Dedifferentiated amniotic fluid mesenchymal stem cell (primary cell): ENCODE measurements at regions not wholly inside any gene's neighbourhood (a gene's known extent, or its start where the extent isn't known, plus 50 kb on each side); places are given as distances from the start of the nearest gene placed in this dataset.

Experiments
- DNase-seq: peaks from one replicate; pipeline ENCODE4 v3.0.0-alpha.2; 2016; ENCODE audit errors: extremely low spot score

DNA sequence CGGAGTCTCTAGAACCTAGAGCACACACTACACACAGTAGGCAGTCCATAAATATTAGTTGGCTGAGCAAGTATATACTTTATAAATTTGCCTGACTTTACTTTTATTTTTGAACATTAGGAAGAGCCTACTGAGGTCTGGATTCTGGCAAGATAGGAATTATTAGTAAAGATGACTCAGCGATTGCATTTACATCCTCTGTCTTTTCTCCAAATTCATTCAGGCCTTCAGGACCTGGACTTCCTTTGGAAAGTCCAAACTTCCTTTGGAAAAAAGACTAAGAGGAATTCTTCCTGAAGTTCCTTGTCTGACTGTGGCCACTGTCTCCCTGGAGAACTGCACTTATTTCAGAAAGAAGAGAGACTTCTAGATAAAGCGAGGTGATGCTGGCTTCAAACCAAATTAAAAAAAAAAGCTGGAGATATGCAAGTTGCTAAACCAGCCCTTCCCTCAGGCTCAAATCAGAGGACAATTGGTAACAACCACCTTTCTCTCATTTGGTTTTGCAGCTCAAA lies 251.3 kb downstream of the GAS1 start:
- DNase-seq: no peak

DNA sequence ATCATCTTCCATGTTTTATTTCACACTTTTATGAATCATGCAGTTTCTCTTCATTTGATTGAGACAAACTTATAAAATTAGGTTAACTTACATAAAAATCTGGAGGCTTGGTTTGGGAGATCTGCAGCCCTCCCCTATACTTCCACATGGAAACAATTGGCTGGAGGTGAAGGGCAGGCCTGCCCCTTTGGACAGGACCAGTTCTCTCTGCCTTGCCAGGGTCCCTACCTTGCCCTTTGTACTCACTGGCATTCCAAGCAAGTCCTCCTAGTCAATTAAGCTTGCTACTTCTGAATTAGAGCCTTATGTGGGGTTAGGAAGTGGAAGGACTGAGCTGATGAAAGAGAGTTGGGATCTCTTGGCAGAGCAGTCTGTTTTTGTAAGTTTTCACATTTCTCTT lies 257.3 kb downstream of the GAS1 start:
- DNase-seq: no peak

DNA sequence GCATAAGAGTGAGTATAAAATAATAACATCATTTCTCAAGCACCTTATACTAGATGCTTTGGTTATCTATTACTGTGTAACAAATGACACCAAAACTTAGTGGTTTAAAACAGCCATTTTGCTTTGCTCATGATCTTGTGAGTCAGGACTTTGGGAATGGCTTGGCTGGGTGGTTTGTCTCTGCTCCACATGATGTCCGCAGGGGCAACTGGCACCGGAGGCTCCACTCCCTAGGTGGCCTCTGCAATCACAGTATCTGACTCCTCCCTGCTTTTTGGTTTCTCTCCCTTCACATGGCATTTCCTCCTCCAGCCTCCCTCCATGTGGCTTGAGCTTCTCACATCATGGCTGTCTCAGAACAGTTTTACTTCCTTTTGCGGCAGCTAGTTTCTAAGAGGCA lies 259.5 kb downstream of the GAS1 start:
- DNase-seq: no peak

DNA sequence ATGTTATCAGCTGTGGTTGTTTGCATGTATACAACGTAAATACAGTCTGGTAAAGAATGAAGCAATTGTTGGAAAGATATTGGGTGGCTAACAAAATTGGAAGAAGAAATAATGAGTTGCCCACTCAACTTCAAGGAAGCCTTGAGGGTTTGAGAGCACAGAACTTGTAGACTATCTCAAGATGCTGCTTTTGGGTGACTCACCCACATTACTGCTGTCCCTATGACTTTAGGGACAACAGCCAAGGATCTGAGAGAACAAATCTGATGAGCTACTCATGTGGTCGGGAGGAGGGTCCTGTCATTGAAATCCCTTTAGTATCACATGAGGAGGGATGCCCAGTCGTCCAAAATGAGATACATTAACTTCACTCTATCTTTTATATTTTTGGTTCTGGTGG lies 261.8 kb downstream of the GAS1 start:
- no peak for DNase-seq

DNA sequence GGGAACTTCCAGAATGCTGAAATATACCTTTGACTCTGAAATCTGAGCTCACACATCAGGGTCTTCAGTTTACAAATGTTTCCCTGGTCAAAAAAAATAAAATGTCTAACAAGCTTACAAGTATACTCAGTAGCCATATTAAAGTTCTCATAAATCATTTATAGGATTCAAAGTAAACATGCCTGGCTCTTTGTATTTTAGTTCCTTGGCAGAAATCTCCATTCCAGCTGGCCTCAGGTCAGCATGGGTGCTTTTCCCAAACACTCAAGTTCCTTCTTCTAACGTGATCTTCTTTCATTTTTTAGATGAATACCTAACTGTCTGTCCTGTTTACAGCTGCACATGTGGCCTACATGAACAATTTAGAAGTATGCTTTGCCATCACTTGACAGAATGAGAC lies 263.2 kb downstream of the GAS1 start:
- no peak for DNase-seq

DNA sequence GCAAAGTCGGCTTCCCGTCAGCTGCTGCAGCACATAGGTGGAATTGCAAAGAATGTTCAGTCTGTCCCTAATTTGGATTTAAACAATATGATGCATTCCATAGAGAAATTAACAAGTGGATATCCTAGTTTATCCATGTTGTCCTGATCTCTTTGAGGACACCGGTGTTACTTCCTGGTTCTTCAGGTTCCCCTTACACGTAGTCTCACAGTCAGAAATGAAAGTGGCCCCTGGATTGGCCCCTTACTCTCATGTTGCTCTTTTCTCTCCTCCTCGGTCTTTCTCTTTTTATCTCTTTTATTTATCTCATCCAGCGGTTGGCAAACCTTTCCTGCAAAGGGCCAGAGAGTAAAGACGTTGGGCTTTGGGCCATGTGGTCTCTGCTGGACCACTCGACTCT lies 265.1 kb downstream of the GAS1 start:
- DNase-seq: no peak

DNA sequence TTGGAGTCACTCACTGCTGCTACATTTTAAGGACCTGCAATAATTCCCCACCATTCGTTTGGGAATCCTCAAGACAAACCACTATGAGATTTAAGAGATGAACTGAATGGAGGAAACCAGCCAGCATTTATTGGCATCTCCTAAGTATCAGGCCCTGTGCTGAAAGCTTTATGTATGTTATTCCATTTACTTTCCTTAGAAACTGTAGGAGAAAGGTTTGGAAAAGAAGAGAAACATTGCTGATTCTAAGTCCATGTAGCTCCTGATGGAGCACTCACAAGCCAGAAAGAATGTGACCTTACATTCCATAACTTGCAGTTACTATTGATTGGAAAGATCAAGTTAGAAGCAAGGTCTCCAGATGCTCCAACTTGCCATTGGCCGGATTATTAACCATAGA lies 267.4 kb downstream of the GAS1 start:
- DNase-seq: no peak

DNA sequence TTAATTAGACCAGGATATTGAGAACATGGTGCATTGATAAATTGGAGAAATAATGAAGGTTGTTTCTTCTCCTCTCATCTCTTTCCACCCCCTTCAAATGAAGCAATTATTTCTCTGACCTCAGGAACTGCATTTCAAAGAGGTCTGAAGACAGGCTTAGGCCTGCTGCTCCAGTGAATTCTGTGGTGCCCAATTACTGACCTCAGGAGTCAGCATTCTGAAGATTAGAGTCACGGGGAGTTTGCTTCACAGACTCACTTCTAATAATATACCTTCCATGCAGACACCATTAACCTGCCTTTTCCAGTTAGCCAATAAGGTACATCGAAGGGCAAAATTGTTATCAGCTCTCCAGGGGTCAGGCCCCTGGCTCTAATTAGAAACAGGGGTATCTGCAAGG lies 270.9 kb downstream of the GAS1 start:
- no peak for DNase-seq

DNA sequence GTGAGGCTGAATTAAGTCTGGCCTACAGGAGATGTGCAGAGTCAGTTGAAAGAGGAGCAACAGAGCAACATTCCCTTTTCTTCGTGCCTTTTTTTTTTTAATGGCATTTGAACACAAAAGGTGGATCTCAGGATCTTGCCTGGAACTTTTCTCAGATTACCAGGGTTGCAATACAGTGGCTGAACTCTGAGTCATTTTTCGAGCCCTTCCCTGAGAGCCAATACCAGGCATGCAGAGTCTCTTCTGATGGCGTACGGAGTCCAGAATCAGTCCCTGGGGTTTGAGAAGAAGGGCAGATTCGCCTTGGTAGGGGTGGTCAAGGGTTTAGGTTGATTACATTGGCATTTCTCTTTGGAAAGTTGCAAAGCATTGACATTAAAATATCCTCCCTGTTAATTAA lies 271.5 kb downstream of the GAS1 start:
- no peak for DNase-seq

DNA sequence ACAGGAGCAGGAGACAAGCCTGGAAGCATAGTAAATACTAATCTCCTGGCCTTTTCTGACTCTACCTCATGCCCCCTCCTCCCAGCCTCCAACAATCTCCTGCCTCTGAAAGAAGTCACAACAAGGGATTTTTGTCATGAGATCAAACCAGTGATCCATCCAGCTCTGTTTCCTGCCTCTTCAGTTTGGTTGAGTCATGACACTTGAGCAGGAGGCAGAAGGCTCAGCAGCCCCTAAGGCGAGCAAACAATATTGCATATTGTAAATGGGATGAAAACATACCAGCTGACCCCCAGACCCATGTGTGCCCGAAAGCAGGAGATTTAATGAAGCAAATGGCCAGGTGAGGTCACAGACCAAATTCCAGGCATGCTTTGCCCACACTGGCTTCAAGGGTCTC lies 272.8 kb downstream of the GAS1 start:
- DNase-seq: no peak

DNA sequence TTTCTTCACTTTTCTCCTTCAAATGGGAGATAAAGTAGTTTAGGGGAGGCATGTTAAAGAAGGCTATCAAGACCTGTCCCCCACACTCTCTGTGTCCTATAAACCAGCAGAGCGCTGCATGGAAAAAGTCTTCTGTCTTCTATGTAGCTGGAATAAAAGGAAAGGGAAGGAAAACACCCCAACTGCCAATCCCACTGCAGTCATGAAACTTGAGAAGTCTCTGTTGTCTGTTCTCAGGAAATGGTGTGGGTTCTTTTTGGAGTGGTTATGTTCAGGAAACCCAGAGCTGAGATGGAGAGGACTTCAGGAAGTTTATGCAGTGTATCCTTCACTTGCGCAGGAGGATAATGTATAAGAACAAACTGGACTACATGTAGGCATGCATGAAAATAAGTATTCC lies 274.3 kb downstream of the GAS1 start:
- no peak for DNase-seq

DNA sequence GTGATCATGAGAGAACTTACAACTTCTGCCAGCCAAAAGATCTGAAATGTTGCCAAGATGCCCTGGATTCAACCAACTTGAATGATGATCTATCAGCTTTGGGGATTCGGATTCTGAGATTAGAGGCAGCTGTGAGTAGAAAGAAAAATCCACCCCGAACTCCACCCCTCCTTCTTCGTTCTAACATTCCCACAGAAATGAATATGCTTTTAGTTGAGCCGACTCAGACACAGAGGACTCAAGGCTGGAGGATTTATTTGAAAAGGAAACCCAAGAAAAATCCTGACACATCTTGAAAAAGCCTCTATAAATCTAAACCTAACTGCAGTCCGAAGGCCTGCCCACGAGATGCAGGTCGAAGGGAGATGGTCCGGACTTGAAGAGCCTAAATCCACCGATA lies 275.0 kb downstream of the GAS1 start:
- no peak for DNase-seq

DNA sequence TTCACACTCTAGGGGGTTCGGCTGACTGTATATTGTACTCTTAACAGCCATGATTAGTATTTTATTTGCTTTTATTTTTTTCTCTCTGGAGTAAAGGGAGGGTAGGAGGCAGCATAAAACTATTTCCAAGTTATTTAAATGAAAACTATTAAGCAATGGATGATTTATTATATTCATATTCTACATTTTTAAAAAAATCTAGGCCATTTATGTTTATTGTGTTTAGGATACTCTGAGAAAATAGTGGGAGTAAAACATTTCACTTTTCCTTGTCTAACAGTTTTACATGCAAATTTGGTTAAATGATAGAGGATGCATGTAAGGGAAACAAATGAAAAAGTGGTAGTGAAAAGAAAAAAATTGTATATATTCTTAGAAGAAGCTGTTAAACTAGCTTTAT lies 276.3 kb downstream of the GAS1 start:
- no peak for DNase-seq

DNA sequence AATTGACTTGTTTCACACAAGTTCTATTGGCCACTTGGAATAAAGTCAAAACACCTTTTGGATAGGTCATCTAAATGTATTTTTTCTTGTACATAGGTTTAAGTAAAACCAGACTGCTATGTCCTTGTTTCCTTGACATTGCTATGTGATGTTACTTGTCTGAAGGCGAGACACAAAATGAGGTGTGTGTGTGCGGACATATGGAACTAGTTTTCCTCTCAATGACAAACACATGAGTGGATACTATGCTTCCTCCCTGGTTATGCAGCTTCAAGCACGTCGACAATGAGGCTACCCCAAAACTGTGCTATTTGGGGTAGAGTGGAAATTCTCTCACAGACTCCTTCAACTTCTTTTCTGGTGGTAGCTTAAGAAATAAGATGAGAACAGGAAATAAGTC lies 276.8 kb downstream of the GAS1 start:
- no peak for DNase-seq

DNA sequence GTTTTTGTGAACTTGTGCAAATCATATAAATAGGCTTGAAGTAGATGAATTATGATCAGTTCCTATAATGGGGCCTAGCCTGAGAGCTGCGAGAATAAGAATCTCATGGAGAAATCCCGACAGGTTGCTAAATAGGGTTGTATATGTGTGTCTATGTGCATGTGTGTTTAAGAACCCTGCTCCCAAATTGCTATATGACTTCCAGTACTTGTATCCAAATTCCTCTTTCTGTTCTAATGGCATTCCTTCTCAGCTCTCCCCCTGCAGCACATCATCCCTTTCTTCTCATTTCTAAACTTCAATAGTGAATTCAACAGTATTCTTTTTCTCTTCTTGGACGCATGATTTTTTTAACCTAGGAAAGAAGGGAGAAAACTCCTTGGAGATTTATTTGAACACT lies 277.2 kb downstream of the GAS1 start:
- DNase-seq: no peak

DNA sequence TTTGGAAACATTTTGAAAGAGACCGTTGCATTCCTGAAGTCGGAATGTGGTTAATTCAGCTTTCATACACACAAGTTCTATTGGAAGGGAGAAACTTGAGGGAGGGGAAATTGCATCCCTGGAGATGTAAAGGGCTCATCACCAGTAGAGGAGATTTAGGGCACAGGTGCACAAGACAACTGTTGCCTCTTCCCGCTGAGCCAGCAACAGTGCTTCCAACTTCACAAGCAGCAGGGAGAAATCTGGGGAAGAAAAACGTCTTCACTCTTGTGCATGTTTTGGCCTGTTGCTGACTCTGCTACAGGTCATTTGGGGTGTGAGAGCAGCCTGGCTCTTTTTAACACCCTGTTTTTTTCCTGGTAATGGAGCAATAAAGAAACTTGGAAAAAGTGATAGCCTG lies 277.9 kb downstream of the GAS1 start:
- no peak for DNase-seq

DNA sequence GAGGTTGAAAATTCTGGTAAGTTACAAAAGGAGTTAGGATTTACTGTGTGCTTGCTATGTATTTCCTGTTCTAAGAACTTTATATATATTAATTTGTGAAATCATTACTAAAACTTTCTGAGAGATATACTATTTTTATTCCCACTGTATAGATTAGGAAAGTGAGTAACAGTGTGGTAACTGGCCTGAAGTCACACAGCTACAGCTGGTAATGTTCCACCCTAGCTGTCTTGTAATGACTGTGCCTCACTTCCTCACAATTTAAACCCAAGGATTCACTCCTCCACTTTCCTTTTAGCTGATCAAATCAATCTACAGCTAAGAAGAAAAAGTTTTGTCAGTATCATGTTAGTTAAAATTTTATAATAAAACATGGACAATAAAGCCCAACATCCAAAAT lies 278.8 kb downstream of the GAS1 start:
- DNase-seq: no peak

DNA sequence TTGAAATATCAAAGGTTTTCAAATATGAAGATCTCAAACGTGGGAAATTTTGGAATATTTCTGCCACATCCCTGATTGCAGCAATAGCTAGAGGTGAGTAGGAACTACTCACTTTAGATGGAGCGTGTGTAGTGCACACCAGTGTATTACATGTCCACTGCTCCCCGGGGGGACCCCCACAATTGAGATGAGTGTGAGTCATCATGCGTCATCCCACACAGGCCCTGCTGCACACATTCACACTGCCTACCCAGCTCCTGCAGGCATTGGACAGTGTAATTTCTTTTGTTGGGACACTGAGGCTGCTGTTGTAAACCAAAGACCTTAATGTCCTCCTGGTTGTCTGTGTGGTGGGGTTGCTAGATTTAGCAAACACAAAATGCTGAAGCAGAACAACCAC lies 280.0 kb downstream of the GAS1 start:
- DNase-seq: no peak

DNA sequence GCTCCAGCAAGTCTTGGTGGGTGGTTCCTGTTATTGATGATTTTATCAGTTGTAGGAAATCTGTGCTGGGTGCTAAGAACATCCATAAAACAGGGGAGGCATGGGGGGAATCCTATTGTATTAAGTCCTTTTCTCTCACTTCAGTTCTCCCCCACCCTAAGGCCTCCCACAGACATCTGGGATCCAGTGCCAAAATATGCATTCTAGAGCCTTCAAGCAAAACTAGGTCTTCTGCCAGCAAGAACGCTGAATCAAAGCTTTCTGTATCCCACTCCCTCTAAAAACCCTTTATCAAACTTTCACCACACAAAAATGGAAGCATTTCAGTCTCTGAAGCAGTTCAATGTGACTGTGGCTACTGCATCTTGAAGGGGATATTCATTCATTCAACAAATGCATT lies 281.9 kb downstream of the GAS1 start:
- no peak for DNase-seq

DNA sequence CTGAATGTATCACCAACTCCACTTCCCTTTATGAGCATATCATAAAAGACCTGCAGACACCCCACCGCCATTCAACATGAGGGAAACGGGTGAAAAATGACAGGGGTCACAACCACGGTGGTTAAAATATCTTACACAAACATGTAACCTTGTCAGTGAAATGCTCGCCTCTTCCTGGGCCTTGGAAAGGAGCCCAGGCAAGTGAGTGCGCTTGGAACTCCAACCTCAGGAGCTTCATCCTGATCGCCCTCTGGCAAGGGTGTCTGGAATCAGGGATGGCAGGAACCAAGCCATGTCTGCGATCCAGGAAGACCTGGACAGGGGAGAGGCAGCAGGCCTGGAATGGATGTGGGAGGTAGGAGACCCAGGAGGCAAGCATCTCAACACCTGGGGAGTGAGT lies 282.7 kb downstream of the GAS1 start:
- no peak for DNase-seq

DNA sequence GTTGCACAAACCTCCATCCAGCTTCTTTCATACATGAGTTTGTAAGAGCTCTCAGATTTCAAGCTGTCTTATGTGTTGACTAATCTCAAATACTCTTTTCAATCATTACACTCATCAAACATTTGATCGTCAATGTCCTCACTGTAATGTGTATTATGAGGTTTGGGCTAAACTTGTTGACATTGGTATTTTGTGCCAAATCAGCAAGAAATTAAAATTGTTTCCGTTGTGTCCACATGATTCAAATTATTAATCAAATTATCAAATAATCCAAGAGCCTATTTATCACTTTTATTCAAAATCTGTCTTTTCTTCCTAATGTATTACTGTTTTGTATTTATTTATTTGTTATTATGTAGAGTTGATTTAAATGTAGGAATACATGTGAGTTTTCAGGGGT lies 283.4 kb downstream of the GAS1 start:
- no peak for DNase-seq

DNA sequence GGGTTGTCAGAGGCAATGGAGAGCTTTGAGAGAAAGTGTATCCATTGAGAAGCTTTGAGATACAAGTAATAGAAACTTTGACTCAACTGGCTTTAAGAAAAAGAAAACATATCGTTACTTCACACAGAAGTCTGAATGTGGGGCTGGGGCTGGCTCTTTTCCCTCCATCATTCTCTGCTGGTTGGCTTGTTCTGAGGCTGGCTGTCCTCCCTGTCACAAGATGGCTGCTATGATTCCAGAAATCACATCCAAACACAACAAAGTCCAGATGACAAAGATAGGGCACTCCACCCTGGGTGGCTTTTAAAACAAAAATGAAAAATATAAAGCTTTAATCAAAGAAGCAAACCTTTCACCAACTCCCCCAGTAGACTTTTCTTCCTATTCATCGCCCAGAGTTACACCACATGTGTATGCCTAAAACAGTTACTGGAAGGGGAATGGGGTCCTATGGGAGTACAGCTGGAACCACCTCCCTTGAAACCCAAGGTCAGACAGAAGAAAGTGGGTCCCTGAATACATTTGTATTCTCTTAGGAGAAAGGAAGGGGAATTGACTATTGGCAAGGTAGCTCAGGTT lies 284.3 kb downstream of the GAS1 start:
- DNase-seq: no peak

DNA sequence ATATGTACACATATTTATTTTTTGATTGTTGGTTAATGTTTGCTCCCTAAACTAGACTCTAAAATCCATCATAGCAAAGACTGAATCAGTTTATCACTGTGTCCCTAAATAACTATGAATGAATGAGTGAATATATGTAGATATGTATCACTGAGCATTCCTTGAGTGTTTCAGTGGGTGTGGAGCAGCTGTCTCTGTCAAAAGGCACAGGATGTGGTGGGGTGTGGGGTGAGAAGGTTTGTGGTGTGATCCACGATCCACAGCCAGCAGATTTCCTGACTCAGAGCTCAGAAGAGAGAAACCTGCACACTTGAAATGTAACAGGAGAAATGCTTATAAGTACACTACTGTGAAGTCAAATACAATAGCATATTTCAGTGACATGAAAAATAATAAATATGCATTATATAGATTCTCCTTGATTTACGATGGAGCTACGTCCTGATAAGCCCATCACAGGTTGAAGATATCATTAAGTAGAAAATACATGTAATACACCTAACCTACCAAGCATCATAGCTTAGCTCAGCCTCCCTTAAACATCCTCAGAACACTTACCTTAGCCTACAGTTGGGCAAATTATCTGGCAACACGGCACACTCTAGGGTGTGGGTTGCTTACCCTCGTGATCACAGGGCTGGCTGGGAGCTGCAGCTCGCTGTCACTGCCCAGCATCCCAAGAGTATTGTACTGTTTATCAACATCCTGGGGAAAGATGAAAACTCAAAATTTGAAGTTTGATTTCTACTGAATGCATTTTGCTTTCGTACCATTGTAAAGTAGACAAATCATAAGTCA lies 287.0 kb downstream of the GAS1 start:
- peak; percentile 80 for DNase-seq
